DMS 273 treated with DMSO at 0.1 percent for 48 hours (cell line): ENCODE measurements at regions not wholly inside any gene's neighbourhood (a gene's known extent, or its start where the extent isn't known, plus 50 kb on each side); places are given as distances from the start of the nearest gene placed in this dataset.
A peak's percentile ranks its signal among the peaks of the same experiment; 100 is the strongest.

Experiments used
- DNase-seq: peaks from one replicate; lab custom pipeline; 2025; lab: John Stamatoyannopoulos, UW

- DNase-seq: no peak
These were observed 251.1 kb downstream of the DAD1 start for GRCh38 chr14:22337938-22338337.

- DNase-seq: no peak
These were observed 251.5 kb downstream of the DAD1 start for GRCh38 chr14:22337521-22337920.

- DNase-seq: no peak
These were observed 253.0 kb downstream of the DAD1 start for GRCh38 chr14:22336031-22336430.

- DNase-seq: no peak
These were observed 254.4 kb downstream of the DAD1 start for GRCh38 chr14:22334627-22335026.

GRCh38 chr14:22334275-22334577, 254.8 kb downstream of the DAD1 start:
- DNase-seq: no peak

GRCh38 chr14:22333422-22334274, 255.4 kb downstream of the DAD1 start:
- no peak for DNase-seq

- no peak for DNase-seq
These were observed 256.2 kb downstream of the DAD1 start for GRCh38 chr14:22332686-22333421.

- DNase-seq: no peak
These were observed 259.7 kb downstream of the DAD1 start for GRCh38 chr14:22329371-22329770.

- no peak for DNase-seq
These were observed 263.2 kb downstream of the DAD1 start for GRCh38 chr14:22325676-22326400.

- DNase-seq: no peak
These were observed 268.7 kb downstream of the DAD1 start for GRCh38 chr14:22320362-22320750.

- DNase-seq: peak; percentile 21
These were observed 269.3 kb downstream of the DAD1 start for GRCh38 chr14:22319526-22320361.

- DNase-seq: no peak
These were observed 270.1 kb downstream of the DAD1 start for GRCh38 chr14:22318951-22319350.

GRCh38 chr14:22316473-22316872, 272.6 kb downstream of the DAD1 start:
- no peak for DNase-seq

- no peak for DNase-seq
These were observed 273.7 kb downstream of the DAD1 start for GRCh38 chr14:22315336-22315735.

- DNase-seq: peak; percentile 9
These were observed 274.7 kb downstream of the DAD1 start for GRCh38 chr14:22314183-22314820.

- DNase-seq: no peak
These were observed 275.7 kb downstream of the DAD1 start for GRCh38 chr14:22313172-22313801.

- no peak for DNase-seq
These were observed 277.4 kb downstream of the DAD1 start for GRCh38 chr14:22311636-22312035.

- no peak for DNase-seq
These were observed 283.4 kb downstream of the DAD1 start for GRCh38 chr14:22305607-22306006.

- no peak for DNase-seq
These were observed 284.7 kb downstream of the DAD1 start for GRCh38 chr14:22304326-22304725.

GRCh38 chr14:22303589-22304195, 285.3 kb downstream of the DAD1 start:
- no peak for DNase-seq

- no peak for DNase-seq
These were observed 288.4 kb downstream of the DAD1 start for GRCh38 chr14:22300646-22301045.
